IMR-90 (cell line): ENCODE measurements at regions not wholly inside any gene's neighbourhood (a gene's known extent, or its start where the extent isn't known, plus 50 kb on each side); places are given as distances from the start of the nearest gene placed in this dataset.

Source experiments
- BHLHE40 ChIP-seq: fragments of 150-350 bp; IDR thresholded peaks from 2 replicates; pipeline ENCODE4 v1.6.1; 2016; ENCODE audit warnings: mild to moderate bottlenecking, low read depth, low read length
- CHD1 ChIP-seq: IDR thresholded peaks from 2 replicates; pipeline ENCODE4 v1.6.1; 2012; ENCODE audit warnings: low read depth, low read length, improper control_type of control experiment
- MXI1 ChIP-seq: IDR thresholded peaks from 2 replicates; pipeline ENCODE4 v1.6.1; 2012; ENCODE audit warnings: low read depth, mild to moderate bottlenecking, low read length, moderate library complexity, borderline replicate concordance
- POLR2A ChIP-seq: IDR thresholded peaks from 2 replicates; pipeline ENCODE4 v1.6.1; 2012; ENCODE audit warnings: mild to moderate bottlenecking, low read depth, low read length
- RAD21 ChIP-seq: IDR thresholded peaks from 2 replicates; pipeline ENCODE4 v1.6.1; 2012; ENCODE audit warnings: low read length, improper control_type of control experiment
- RFX5 ChIP-seq: IDR thresholded peaks from 2 replicates; pipeline ENCODE4 v1.8.0; 2012; ENCODE audit warnings: low read depth, mild to moderate bottlenecking, low read length, moderate library complexity
- SMC3 ChIP-seq: fragments of 150-350 bp; IDR thresholded peaks from 2 replicates; pipeline ENCODE4 v1.6.1; 2016; ENCODE audit warnings: low read depth, mild to moderate bottlenecking, antibody characterized with exemption, low read length, moderate library complexity
- USF2 ChIP-seq: fragments of 150-350 bp; IDR thresholded peaks from 2 replicates; pipeline ENCODE4 v1.6.1; 2017; ENCODE audit warnings: mild to moderate bottlenecking, antibody characterized with exemption, low read length, low read depth
- TF ChIP-seq, protein P1 (sequence below): conservative IDR thresholded peaks from 2 replicates; pipeline ENCODE4 v1.5.1; 2012; ENCODE audit warnings: mild to moderate bottlenecking, low read depth, low read length, improper control_type of control experiment

DNA sequence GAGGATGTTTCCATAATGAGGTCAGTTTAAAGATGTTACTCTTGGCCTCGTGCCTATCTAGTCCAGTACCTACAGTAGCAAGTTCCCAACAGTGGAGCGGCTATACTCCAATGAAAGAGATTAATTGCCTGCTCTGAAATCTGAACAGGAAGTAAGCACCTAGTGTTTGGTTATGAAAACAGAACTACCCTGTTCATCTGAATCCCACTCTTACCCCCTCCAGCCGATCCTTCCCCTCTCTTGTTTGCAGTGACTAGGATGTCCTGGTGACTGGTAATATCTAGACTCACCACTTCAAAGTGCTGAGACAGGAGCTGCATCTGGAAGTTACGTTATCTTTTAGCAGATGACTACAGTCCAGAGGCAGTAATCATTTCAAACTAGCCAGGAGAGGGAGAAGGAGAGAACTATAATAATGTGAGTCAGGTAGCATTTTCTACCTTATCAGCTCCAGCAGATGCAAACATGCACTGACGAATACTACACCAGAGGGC, 666.7 kb upstream of the NRP1 start:
- TF ChIP-seq RFX5 (no peak), USF2 (no peak), MXI1 (no peak), BHLHE40 (no peak), SMC3 (no peak), CHD1 (no peak), RAD21 (no peak), POLR2A (no peak)
- TF ChIP-seq, protein P1, sequence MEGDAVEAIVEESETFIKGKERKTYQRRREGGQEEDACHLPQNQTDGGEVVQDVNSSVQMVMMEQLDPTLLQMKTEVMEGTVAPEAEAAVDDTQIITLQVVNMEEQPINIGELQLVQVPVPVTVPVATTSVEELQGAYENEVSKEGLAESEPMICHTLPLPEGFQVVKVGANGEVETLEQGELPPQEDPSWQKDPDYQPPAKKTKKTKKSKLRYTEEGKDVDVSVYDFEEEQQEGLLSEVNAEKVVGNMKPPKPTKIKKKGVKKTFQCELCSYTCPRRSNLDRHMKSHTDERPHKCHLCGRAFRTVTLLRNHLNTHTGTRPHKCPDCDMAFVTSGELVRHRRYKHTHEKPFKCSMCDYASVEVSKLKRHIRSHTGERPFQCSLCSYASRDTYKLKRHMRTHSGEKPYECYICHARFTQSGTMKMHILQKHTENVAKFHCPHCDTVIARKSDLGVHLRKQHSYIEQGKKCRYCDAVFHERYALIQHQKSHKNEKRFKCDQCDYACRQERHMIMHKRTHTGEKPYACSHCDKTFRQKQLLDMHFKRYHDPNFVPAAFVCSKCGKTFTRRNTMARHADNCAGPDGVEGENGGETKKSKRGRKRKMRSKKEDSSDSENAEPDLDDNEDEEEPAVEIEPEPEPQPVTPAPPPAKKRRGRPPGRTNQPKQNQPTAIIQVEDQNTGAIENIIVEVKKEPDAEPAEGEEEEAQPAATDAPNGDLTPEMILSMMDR: no peak
